ENCODE measurements at regions not wholly inside any gene's neighbourhood (a gene's known extent, or its start where the extent isn't known, plus 50 kb on each side); places are given as distances from the start of the nearest gene placed in this dataset.

GRCh38 chr20:53723621-53724020, 130.0 kb upstream of the ZNF217 start:
- Histone ChIP-seq H4K91ac (ENCODE audit: insufficient read depth, low read depth, low read length) (no peak overlapping the region), H3K56ac (ENCODE audit: extremely low read depth, insufficient read depth, low read length) (no peak overlapping the region), H3K14ac (replicated peaks; ENCODE audit: low read depth, low read length) (no peak overlapping the region), H3K4me2 (ENCODE audit: low read depth, low read length) (no peak overlapping the region), H2AK9ac (replicated peaks; ENCODE audit: low read depth, low read length, poor library complexity) (no peak overlapping the region), H3K18ac (ENCODE audit: low read depth, low read length) (no peak overlapping the region), H2BK15ac (ENCODE audit: low read depth, low read length) (no peak overlapping the region), H3K9me3 (ENCODE audit: control insufficient read depth, insufficient read depth, low read length) (no peaks in the 10 kb centered on the region), H4K8ac (ENCODE audit: low read depth in 2 of 2, low read length in 2 of 2) (no peak overlapping the region), H3K9ac (ENCODE audit: low read depth, low read length) (no peak overlapping the region), H2AFZ (replicated peaks; ENCODE audit: low read length, poor library complexity) (no peak overlapping the region), H4K5ac (ENCODE audit: low read depth, low read length) (no peak overlapping the region), H2BK5ac (ENCODE audit: low read depth, low read length, poor library complexity, severe bottlenecking) (no peak overlapping the region), H2BK20ac (ENCODE audit: low read depth, low read length) (no peak overlapping the region), H3K27ac (ENCODE audit: insufficient read depth, low read length) (no peak overlapping the region), H2BK120ac (ENCODE audit: low read depth, low read length) (no peak overlapping the region), H3K9me1 (ENCODE audit: insufficient read depth, low read length) (no peaks in the 10 kb centered on the region), H3K4me3 (ENCODE audit: insufficient read depth, low read depth, low read length) (no peak overlapping the region), H3K23ac (ENCODE audit: low read depth, low read length) (no peak overlapping the region), H3K79me1 (ENCODE audit: low read depth in 1 of 2, low read length in 2 of 2) (no peaks in the 10 kb centered on the region), H3K36me3 (ENCODE audit: control insufficient read depth, insufficient read depth, low read length) (no peaks in the 10 kb centered on the region), H2AK5ac (ENCODE audit: low read depth, low read length) (no peak overlapping the region), H3K4me1 (ENCODE audit: control insufficient read depth, insufficient read depth, low read length) (no peaks in the 10 kb centered on the region; the same call in 1 of the 2 replicates), H3K4ac (ENCODE audit: low read depth, low read length) (no peak overlapping the region), H4K20me1 (ENCODE audit: insufficient read depth, low read length) (no peaks in the 10 kb centered on the region), H3K27me3 (ENCODE audit: control insufficient read depth, insufficient read depth, low read length) (no peaks in the 10 kb centered on the region)
- CTCF ChIA-PET = interaction anchor here (0.9 kb wide), 1 partner anchor 15 kb away, joined by 3 read pairs; no protein-coding TSS in a partner anchor
- intact Hi-C loops (cut with micrococcal nuclease) = no loop called here
- DNase-seq = no peak
- no CpG with 5 or more reads among the region's 7 CpGs for WGBS, 2 experiments (ENCODE audit: extremely low coverage in 2 of 2, insufficient read length in 1 of 2)
- in situ Hi-C loops (cut with MboI; ENCODE audit: low sequenced_read_pairs) = no loop called here
- TF ChIP-seq CEBPB (IDR thresholded peaks at IDR 0.05; ENCODE audit: low read depth, low read length) = no peak
- TF ChIP-seq RAD21 (IDR thresholded peaks at IDR 0.05; ENCODE audit: low read length) = no peak
- no peak for TF ChIP-seq NFE2L2 (IDR thresholded peaks at IDR 0.05; ENCODE audit: low read depth, low read length)
- no peak for TF ChIP-seq CHD1 (IDR thresholded peaks at IDR 0.05; ENCODE audit: low read depth, low read length)
- TF ChIP-seq ELK1 (IDR thresholded peaks at IDR 0.05; ENCODE audit: borderline replicate concordance, low read depth, low read length) = no peak
- no peak for TF ChIP-seq SMC3 (IDR thresholded peaks at IDR 0.05; ENCODE audit: low read depth, low read length)
- TF ChIP-seq RCOR1 (IDR thresholded peaks at IDR 0.05; ENCODE audit: insufficient replicate concordance, low read length) = no peak
- no peak for TF ChIP-seq MAZ (IDR thresholded peaks at IDR 0.05; ENCODE audit: borderline replicate concordance, low read depth, low read length)
- no peak for TF ChIP-seq POLR2A (IDR thresholded peaks at IDR 0.05; ENCODE audit: low read depth, low read length)
- no peak for TF ChIP-seq BHLHE40 (IDR thresholded peaks at IDR 0.05; ENCODE audit: low read depth, low read length)
- no peak for ATAC-seq (ENCODE audit: low read depth)
- BruUV-seq (replicated peaks) = no TSS peak
- POLR2A ChIA-PET (ENCODE audit: unreplicated experiment) = interaction anchor here (0.6 kb wide), 1 partner anchor 192 kb away, joined by 5 read pairs; no protein-coding TSS in a partner anchor
- dilution Hi-C loops (cut with HindIII; ENCODE audit: low sequenced_read_pairs, unreplicated experiment) = no loop called here

Measured in IMR-90 (cell line).